ENCODE measurements at regions not wholly inside any gene's neighbourhood (a gene's known extent, or its start where the extent isn't known, plus 50 kb on each side); places are given as distances from the start of the nearest gene placed in this dataset.
A peak's percentile ranks its signal among the peaks of the same experiment; 100 is the strongest.
"Not testable (repeated sequence)": the region's sequence is repeated elsewhere in the genome, so short reads cannot be mapped to it uniquely, and the experiment has no call there.

DNA sequence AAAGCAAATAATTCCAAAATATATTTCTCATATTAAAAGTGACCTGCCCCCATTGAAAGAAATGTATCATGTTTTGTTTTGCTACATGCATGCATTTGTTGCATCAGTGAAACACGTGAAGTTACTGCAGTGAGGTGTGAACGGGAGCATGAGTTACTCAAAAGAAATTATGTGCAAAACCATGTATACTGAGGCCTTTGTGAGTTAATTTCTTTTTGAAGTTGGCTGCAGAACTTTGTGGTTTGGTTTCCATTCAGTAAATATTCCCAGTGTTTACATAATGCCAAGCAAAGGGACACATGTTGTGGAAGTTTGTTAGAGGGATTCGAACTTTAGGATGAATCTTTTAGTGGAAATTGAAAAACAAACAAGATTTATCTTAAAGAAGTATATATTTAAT, 619.4 kb upstream of the ADAMTS5 start:
- no peak for ATAC-seq

GRCh38 chr21:27584256-27584655, 617.4 kb upstream of the ADAMTS5 start:
- no peak for ATAC-seq

DNA sequence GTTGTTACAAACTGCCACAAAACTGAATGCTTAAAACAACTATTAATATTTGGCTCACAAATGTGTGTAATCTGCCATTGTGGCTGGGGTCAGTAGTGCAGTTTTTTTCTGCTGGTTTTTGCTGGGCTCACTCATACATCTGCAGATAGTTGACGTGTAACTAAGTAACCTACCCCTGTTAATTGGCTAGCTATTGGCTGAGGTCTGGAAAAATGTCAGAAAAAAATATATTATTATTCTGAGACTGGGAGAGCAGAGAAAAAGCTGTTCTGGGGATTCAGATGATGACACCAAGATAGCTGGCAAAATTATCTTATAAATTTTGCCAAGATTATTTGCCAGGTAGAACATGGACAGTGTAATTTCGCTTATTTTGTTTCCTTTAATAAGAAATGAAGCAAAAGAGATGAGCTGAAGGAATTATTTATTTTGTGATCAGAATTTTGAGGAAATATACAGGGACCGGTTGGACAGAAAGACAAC, 616.1 kb upstream of the ADAMTS5 start:
- ATAC-seq, result no peak

- ATAC-seq, result no peak
Measured at GRCh38 chr21:27582246-27582947, 615.5 kb upstream of the ADAMTS5 start.

DNA sequence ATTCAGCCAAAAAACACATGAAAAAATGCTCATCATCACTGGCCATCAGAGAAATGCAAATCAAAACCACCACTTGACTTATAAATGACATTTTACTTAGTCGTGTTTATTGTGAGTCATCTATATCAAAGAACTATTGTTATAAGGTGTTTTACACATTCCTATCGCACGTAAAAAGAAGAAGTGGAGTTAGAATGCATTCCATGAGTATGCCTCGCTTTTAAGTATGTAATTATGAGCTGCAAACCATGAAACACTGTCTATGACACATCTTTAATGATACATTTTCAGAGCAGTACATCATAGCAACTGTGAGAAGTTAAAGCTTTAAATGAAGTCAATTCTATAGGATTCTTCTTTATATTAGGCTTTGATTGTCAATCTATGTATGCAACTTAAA, 614.3 kb upstream of the ADAMTS5 start:
- ATAC-seq, result peak; percentile 32

- no peak for ATAC-seq
Measured at GRCh38 chr21:27580276-27580675, 613.4 kb upstream of the ADAMTS5 start.

DNA sequence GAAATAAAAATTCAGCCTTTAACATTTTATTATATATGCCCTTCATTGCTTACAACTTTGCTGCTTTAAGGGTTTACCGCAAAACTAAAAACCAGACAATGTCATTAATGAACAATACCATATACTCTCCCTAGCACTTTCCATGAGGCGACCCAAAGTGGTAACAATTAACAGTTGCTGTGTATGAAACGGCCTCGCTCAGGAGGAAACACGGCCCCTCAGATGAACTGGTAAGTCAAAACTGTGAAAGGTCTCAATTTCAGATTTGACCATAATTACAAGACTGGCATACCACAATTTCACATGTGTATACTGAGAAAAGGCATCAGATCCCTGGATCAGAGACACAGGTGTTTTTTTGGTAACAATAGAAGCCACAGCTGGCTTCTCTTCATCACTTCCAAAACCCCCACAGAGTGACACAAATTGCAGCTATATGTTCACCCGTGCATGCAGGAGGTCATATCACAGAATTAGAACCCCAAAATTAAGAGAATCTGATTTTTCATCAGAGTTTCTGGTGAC, 611.9 kb upstream of the ADAMTS5 start:
- no peak for ATAC-seq

GRCh38 chr21:27572696-27573095, 605.8 kb upstream of the ADAMTS5 start:
- ATAC-seq, result no peak

DNA sequence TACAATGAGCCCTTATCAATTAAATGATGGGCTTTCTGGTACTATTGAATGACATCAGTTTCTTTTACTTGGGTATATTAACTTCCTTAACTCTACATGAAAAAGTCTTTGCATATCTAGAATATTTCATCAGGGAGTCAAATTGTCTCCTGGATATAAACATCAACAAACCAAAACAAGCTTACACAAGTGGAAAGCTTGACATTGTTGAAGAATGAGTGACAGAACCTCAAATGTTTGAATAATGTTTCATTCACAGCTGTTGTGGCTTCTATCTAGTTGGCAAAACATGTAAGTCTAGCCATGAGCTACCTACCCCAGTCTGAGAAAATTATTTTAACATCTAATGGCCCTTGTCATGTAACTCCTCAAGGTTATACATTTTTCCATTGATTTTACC, 604.8 kb upstream of the ADAMTS5 start:
- no peak for ATAC-seq

- ATAC-seq, result no peak
Measured at GRCh38 chr21:27570306-27570868, 603.5 kb upstream of the ADAMTS5 start.

GRCh38 chr21:27569831-27570230, 602.9 kb upstream of the ADAMTS5 start:
- ATAC-seq, result no peak

DNA sequence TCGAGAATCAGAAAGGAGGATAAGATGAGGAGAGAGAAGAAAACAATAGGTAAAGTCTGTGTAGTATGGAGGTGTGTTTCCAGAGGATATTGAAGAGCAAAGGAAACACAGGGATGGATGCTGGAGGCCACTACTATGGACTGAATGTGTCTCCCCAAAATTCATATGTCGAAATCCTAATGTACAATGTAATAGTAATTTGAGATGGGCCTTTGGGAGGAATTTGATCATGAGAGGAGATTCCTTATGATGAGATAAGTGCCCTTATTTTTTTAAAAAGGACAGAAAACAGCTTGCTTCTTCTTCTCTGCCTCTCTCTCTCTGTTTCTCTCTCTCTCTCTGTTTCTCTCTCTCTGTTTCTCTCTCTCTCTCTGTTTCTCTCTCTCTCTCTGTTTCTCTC, 602.2 kb upstream of the ADAMTS5 start:
- ATAC-seq, result no peak

DNA sequence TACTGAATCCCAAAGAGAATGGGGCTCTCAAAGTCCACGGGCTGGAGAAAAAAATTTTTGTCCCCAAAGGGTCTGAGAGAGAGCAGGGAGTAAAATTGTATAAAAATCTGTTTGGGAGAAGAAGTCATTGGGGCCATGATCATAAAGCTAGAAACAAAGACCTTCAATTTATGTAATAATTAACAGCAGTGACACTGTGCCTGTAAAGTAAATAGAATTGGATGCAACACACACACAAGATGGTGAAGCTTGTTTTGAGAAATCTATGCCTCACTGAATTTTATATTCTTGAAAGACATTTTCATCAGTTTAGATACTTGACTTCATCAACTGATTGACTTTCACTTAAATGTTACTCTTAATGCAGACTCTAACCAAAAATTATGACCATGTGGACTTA, 600.5 kb upstream of the ADAMTS5 start:
- no peak for ATAC-seq

DNA sequence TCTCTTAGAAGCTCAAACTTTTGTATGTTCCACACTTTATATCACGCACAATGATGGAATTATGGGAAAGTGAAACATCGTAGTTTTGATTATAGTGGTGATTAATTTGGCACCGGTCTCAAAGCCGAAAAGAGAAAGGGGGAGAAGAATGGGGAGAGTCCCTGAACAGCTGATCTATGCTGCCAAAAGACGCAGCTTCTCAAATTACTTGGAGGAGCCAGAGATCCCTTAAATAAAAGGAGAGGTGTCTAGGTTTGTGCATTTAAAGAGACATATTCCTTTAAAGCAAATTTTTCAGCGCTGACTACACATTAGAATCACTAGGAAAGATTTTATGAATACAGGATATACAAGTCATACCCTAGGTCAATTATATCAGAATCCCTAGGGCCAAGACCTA, 599.6 kb upstream of the ADAMTS5 start:
- no peak for ATAC-seq

- no peak for ATAC-seq
Measured at GRCh38 chr21:27565364-27565763, 598.5 kb upstream of the ADAMTS5 start.

DNA sequence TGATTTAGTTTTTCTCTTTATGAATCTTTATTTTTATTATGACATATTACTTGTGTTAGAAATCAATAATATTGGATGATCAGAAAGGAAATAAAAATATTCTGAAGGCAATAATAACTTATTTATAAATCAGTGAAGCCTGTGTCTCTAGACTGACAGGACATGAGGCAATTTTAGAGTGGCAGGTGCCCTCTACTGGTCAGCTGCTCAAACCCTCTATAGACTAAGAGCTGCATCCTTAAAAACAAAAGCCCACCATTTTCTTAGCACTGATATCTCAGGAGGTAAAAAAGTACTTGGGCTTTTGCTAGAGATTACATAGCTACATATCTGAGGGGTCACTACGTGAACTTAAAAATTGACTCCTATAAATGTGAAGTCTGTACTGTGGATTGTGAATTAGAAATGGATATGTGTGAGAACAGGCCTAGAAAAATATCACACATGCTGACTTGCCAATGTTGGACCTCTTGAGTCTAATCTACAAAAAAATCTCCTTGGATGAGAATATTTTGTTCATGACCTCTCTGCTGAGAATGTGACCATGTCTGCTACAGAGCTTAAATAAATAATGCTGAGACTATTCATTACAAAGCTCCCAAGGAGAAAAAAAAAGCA, 597.9 kb upstream of the ADAMTS5 start:
- ATAC-seq, result no peak

DNA sequence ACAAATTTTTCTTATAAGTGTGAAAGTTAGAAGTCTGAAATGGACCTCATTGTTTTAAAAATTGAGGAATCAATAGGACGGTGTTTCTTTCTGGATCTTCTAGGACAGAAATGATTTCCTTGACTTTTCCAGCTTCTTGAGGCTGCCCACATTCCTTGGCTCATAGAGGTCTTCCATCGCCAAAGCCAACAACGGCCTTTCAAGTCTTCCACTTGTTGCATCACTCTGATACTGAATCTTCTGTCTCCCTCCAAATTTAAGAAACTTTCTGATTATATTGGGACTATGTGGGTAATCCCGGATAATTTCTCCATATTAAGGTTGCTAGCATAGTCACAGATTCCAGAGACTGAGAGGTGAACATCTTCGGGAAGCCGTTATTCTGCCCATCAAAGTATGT, 595.4 kb upstream of the ADAMTS5 start:
- no peak for ATAC-seq

GRCh38 chr21:27561116-27561515, 594.2 kb upstream of the ADAMTS5 start:
- no peak for ATAC-seq

DNA sequence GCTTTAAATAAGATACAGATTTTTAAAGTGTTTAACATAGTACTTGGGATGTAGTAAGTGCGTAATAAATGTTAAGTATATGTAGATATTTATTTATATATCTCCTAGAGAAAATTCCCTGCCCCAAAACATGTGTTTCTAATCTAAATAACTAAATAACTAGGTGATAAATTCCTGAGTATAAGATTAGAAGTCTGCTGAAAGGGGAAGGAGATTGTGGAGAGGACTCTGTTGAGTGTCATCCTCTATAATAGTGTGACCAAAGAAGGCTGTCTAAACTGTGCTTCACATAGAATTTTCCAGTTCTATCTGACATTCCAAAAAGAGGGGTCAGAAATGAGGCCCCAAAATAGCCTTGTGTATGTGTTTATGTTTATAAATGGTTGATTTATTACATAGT, 590.5 kb upstream of the ADAMTS5 start:
- ATAC-seq, result no peak

GRCh38 chr21:27555996-27556395, 589.1 kb upstream of the ADAMTS5 start:
- ATAC-seq, result no peak

GRCh38 chr21:27550287-27550686, 583.4 kb upstream of the ADAMTS5 start:
- no peak for ATAC-seq

DNA sequence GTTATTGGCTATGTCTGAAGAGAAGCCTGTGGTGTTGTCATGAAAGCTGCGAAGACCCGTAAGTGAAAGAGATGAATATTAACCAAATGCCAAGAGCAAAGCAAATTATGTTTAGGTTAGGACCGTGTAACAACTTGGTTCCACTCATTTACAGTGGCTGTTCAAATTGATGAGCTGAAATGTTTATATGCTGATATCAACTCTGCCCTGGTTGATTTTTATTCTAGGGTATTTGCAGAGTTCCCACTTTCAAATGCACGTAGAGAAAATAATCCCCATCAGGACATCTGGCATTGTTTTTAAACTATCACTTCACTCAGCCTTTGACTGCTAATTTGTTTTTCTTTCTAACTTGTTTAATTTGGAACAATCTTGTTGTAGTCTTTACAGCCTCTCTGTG, 581.6 kb upstream of the ADAMTS5 start:
- ATAC-seq, result no peak

- ATAC-seq, result no peak
Measured at GRCh38 chr21:27545754-27546349, 579.0 kb upstream of the ADAMTS5 start.

DNA sequence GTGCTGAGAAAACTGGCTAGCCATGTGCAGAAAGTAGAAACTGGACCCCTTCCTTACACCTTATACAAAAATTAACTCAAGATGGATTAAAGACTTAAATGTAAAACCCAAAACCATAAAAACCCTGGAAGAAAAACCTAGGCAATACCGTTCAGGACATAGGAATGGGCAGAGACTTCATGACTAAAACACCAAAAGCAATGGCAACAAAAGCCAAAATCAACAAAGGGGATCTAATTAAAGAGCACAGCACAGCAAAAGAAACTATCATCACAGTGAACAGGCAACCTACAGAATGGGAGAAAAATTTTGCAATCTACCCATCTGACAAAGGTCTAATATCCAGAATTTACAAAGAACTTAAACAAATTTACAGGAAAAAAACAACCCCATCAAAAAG, 575.2 kb upstream of the ADAMTS5 start:
- not testable (repeated sequence) for ATAC-seq

All from esophagus mucosa (tissue), 1 donor.